GM12878 (cell line): ENCODE measurements at regions not wholly inside any gene's neighbourhood (a gene's known extent, or its start where the extent isn't known, plus 50 kb on each side); places are given as distances from the start of the nearest gene placed in this dataset.

Experiments
- CHD2 ChIP-seq: IDR thresholded peaks from 2 replicates; pipeline ENCODE4 v1.6.1; 2011; ENCODE audit warnings: low read depth, low read length, improper control_type of control experiment, borderline replicate concordance
- CREM ChIP-seq: IDR thresholded peaks from 2 replicates; pipeline ENCODE4 v1.6.1; 2014; ENCODE audit warnings: antibody characterized with exemption, low read depth
- EZH2 ChIP-seq: IDR thresholded peaks from 2 replicates; pipeline ENCODE4 v1.6.1; 2012; ENCODE audit warnings: low read depth, mild to moderate bottlenecking, control low read depth, inconsistent platforms, low read length, borderline replicate concordance; ENCODE audit not compliant: control insufficient read depth
- MXI1 ChIP-seq: fragments of 150-350 bp; IDR thresholded peaks from 2 replicates; pipeline ENCODE4 v1.6.1; 2011; ENCODE audit warnings: low read depth, mild to moderate bottlenecking, inconsistent platforms, low read length, improper control_type of control experiment
- MYB ChIP-seq: fragments of 150-350 bp; IDR thresholded peaks from 2 replicates; pipeline ENCODE4 v1.6.1; 2014; ENCODE audit warnings: mild to moderate bottlenecking, low read depth, low read length, borderline replicate concordance
- POLR2A ChIP-seq: IDR thresholded peaks from 2 replicates; pipeline ENCODE4 v1.6.1; 2011; ENCODE audit warnings: low read depth, mild to moderate bottlenecking, low read length
- POLR2AphosphoS2 ChIP-seq: IDR thresholded peaks from 2 replicates; pipeline ENCODE4 v1.6.1; 2011; ENCODE audit warnings: low read depth, mild to moderate bottlenecking, low read length, improper control_type of control experiment, moderate library complexity
- TCF12 ChIP-seq: IDR thresholded peaks from 2 replicates; pipeline ENCODE4 v1.6.1; 2011; ENCODE audit warnings: low read depth, mild to moderate bottlenecking, low read length
- ZNF274 ChIP-seq: IDR thresholded peaks from one replicate; pipeline ENCODE4 v1.8.0; 2011; ENCODE audit not compliant: insufficient read length, insufficient read depth
- TF ChIP-seq, protein P1 (sequence below), 3 experiments: IDR thresholded peaks in 2 of 3; conservative IDR thresholded peaks in 1 of 3; 2 replicates each; pipeline ENCODE4 v1.5.1; 2011; ENCODE audit warnings: low read depth in 3 of 3, low read length in 3 of 3, mild to moderate bottlenecking in 3 of 3, control low read depth in 2 of 3, moderate library complexity in 2 of 3, inconsistent platforms in 1 of 3, mixed read lengths in 1 of 3; ENCODE audit not compliant: control insufficient read depth in 2 of 3, insufficient read depth in 1 of 3; ENCODE audit errors: extremely low read depth in 1 of 3
- TF ChIP-seq, protein P2 (sequence below): fragments of 450-650 bp; IDR thresholded peaks from 2 replicates; pipeline ENCODE4 v1.6.1; 2014; ENCODE audit warnings: mild to moderate bottlenecking
- TF ChIP-seq, protein P3 (sequence below): IDR thresholded peaks from 2 replicates; pipeline ENCODE4 v1.6.1; 2012; ENCODE audit warnings: low read depth, low read length, improper control_type of control experiment
- TF ChIP-seq, protein P4 (sequence below): IDR thresholded peaks from 2 replicates; pipeline ENCODE4 v1.6.1; 2012; ENCODE audit warnings: low read length, inconsistent platforms

DNA sequence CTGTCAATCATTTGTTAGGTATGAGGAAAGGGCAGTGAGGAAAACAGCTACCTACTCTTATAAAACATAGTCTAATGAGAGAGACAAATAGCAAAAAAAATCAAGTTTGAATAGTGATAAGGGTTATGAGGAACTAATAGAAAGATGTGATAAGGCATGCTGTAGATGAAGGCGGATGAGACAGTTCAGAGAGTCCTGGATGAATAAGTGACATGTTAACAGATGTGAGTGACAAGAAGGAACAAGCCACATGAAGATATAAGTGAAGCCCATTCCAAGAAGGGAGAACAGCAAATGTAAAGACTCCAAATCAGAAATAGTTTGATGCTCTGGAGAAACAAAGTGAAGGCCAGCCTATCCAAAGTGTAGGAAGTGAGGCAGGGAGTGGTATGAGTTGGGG lies 154.1 kb upstream of the SYT10 start:
- TF ChIP-seq, protein P1, sequence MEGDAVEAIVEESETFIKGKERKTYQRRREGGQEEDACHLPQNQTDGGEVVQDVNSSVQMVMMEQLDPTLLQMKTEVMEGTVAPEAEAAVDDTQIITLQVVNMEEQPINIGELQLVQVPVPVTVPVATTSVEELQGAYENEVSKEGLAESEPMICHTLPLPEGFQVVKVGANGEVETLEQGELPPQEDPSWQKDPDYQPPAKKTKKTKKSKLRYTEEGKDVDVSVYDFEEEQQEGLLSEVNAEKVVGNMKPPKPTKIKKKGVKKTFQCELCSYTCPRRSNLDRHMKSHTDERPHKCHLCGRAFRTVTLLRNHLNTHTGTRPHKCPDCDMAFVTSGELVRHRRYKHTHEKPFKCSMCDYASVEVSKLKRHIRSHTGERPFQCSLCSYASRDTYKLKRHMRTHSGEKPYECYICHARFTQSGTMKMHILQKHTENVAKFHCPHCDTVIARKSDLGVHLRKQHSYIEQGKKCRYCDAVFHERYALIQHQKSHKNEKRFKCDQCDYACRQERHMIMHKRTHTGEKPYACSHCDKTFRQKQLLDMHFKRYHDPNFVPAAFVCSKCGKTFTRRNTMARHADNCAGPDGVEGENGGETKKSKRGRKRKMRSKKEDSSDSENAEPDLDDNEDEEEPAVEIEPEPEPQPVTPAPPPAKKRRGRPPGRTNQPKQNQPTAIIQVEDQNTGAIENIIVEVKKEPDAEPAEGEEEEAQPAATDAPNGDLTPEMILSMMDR (IDR thresholded peaks at IDR 0.05 in 2 of 3, conservative IDR thresholded peaks at IDR 0.05 in 1 of 3; ENCODE audit: control insufficient read depth in 2 of 3, extremely low read depth in 1 of 3, insufficient read depth in 1 of 3, low read depth in 3 of 3, low read length in 3 of 3): no peak
- TF ChIP-seq, protein P2, sequence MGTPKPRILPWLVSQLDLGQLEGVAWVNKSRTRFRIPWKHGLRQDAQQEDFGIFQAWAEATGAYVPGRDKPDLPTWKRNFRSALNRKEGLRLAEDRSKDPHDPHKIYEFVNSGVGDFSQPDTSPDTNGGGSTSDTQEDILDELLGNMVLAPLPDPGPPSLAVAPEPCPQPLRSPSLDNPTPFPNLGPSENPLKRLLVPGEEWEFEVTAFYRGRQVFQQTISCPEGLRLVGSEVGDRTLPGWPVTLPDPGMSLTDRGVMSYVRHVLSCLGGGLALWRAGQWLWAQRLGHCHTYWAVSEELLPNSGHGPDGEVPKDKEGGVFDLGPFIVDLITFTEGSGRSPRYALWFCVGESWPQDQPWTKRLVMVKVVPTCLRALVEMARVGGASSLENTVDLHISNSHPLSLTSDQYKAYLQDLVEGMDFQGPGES: no peak
- TF ChIP-seq, protein P3, sequence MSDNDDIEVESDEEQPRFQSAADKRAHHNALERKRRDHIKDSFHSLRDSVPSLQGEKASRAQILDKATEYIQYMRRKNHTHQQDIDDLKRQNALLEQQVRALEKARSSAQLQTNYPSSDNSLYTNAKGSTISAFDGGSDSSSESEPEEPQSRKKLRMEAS: no peak
- no peak for TF ChIP-seq CHD2
- TF ChIP-seq ZNF274: no peak
- no peak for TF ChIP-seq MYB
- no peak for TF ChIP-seq EZH2
- TF ChIP-seq POLR2AphosphoS2: no peak
- no peak for TF ChIP-seq POLR2A
- no peak for TF ChIP-seq MXI1
- no peak for TF ChIP-seq TCF12
- TF ChIP-seq, protein P4, sequence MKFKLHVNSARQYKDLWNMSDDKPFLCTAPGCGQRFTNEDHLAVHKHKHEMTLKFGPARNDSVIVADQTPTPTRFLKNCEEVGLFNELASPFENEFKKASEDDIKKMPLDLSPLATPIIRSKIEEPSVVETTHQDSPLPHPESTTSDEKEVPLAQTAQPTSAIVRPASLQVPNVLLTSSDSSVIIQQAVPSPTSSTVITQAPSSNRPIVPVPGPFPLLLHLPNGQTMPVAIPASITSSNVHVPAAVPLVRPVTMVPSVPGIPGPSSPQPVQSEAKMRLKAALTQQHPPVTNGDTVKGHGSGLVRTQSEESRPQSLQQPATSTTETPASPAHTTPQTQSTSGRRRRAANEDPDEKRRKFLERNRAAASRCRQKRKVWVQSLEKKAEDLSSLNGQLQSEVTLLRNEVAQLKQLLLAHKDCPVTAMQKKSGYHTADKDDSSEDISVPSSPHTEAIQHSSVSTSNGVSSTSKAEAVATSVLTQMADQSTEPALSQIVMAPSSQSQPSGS: no peak
- TF ChIP-seq CREM: no peak
